ENCODE measurements at regions not wholly inside any gene's neighbourhood (a gene's known extent, or its start where the extent isn't known, plus 50 kb on each side); places are given as distances from the start of the nearest gene placed in this dataset.

- peak overlapping the region; percentile 82 for H3K27ac Mint-ChIP-seq (ENCODE audit: unreplicated experiment)
- peaks cover 3% of the 10 kb centered on the region for H3K36me3 Mint-ChIP-seq (ENCODE audit: low read depth)
- no peak for DNase-seq (ENCODE audit: low spot score)
- peaks cover 35% of the 10 kb centered on the region for H3K4me1 Mint-ChIP-seq (ENCODE audit: low read depth)
- no peak overlapping the region for H3K4me3 Mint-ChIP-seq (ENCODE audit: unreplicated experiment)
- no peaks in the 10 kb centered on the region for H3K27me3 Mint-ChIP-seq (ENCODE audit: low read depth)
- TF ChIP-seq, protein P1, sequence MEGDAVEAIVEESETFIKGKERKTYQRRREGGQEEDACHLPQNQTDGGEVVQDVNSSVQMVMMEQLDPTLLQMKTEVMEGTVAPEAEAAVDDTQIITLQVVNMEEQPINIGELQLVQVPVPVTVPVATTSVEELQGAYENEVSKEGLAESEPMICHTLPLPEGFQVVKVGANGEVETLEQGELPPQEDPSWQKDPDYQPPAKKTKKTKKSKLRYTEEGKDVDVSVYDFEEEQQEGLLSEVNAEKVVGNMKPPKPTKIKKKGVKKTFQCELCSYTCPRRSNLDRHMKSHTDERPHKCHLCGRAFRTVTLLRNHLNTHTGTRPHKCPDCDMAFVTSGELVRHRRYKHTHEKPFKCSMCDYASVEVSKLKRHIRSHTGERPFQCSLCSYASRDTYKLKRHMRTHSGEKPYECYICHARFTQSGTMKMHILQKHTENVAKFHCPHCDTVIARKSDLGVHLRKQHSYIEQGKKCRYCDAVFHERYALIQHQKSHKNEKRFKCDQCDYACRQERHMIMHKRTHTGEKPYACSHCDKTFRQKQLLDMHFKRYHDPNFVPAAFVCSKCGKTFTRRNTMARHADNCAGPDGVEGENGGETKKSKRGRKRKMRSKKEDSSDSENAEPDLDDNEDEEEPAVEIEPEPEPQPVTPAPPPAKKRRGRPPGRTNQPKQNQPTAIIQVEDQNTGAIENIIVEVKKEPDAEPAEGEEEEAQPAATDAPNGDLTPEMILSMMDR (IDR thresholded peaks at IDR 0.05) = no peak
- peaks cover 13% of the 10 kb centered on the region for H3K9me3 Mint-ChIP-seq (ENCODE audit: low read depth)
Measured at GRCh38 chr12:20120403-20120725, 248.0 kb upstream of the PDE3A start.

- TF ChIP-seq, protein P1 (IDR thresholded peaks at IDR 0.05) = peak; percentile 31
Measured at GRCh38 chr12:20122274-20122673, 246.1 kb upstream of the PDE3A start.

GRCh38 chr12:20123465-20123864 is 244.9 kb upstream of the PDE3A start:
- H3K27me3 Mint-ChIP-seq (ENCODE audit: low read depth) = no peaks in the 10 kb centered on the region
- no peaks in the 10 kb centered on the region for H3K36me3 Mint-ChIP-seq (ENCODE audit: low read depth)
- no peak for DNase-seq (ENCODE audit: low spot score)
- H3K9me3 Mint-ChIP-seq (ENCODE audit: low read depth) = no peaks in the 10 kb centered on the region
- H3K4me3 Mint-ChIP-seq (ENCODE audit: unreplicated experiment) = no peak overlapping the region
- TF ChIP-seq, protein P1 (IDR thresholded peaks at IDR 0.05) = no peak
- peaks cover 39% of the 10 kb centered on the region for H3K4me1 Mint-ChIP-seq (ENCODE audit: low read depth)
- H3K27ac Mint-ChIP-seq (ENCODE audit: unreplicated experiment) = no peak overlapping the region

More at GRCh38 chr12:20122274-20122673, 246.1 kb upstream of the PDE3A start:
- Mint-ChIP-seq H3K9me3 (ENCODE audit: low read depth) (peaks cover 2% of the 10 kb centered on the region), H3K4me1 (ENCODE audit: low read depth) (peaks cover 39% of the 10 kb centered on the region), H3K4me3 (ENCODE audit: unreplicated experiment) (no peak overlapping the region), H3K27ac (ENCODE audit: unreplicated experiment) (peak overlapping the region; percentile 58), H3K27me3 (ENCODE audit: low read depth) (no peaks in the 10 kb centered on the region), H3K36me3 (ENCODE audit: low read depth) (no peaks in the 10 kb centered on the region)
- DNase-seq (ENCODE audit: low spot score) = no peak

DNA sequence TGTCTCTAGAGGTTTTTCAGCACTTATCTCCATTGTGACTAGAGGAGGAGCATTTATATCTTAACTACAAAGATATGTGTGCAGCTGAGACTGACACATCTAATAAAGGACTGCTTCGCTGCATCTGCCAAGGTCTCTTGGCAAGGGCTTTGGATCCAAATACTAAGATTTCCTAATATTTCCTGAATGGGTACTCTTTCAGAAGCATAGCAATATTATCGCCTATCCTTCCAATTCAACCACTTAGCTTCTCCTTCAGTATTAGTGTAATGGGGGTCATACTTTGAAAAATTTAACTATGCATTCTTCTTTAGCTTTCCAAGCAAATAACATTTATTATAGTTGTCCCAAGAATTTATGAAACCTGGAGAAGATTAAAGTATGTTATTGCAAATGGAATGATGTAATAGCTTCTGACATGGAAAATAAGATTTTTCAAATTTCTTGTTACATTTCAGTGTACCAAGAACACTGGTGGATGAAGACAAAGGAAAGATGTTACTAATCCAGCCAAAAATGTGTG is 243.0 kb upstream of the PDE3A start:
- no peak overlapping the region for H3K4me3 Mint-ChIP-seq (ENCODE audit: unreplicated experiment)
- TF ChIP-seq, protein P1 (IDR thresholded peaks at IDR 0.05) = no peak
- H3K27ac Mint-ChIP-seq (ENCODE audit: unreplicated experiment) = no peak overlapping the region
- peaks cover 33% of the 10 kb centered on the region for H3K4me1 Mint-ChIP-seq (ENCODE audit: low read depth)
- DNase-seq (ENCODE audit: low spot score) = no peak
- H3K9me3 Mint-ChIP-seq (ENCODE audit: low read depth) = no peaks in the 10 kb centered on the region
- H3K36me3 Mint-ChIP-seq (ENCODE audit: low read depth) = no peaks in the 10 kb centered on the region
- no peaks in the 10 kb centered on the region for H3K27me3 Mint-ChIP-seq (ENCODE audit: low read depth)

- H3K27ac Mint-ChIP-seq (ENCODE audit: unreplicated experiment) = no peak overlapping the region
- no peaks in the 10 kb centered on the region for H3K36me3 Mint-ChIP-seq (ENCODE audit: low read depth)
- H3K4me1 Mint-ChIP-seq (ENCODE audit: low read depth) = peaks cover 21% of the 10 kb centered on the region
- H3K4me3 Mint-ChIP-seq (ENCODE audit: unreplicated experiment) = no peak overlapping the region
- DNase-seq (ENCODE audit: low spot score) = no peak
- no peaks in the 10 kb centered on the region for H3K27me3 Mint-ChIP-seq (ENCODE audit: low read depth)
- H3K9me3 Mint-ChIP-seq (ENCODE audit: low read depth) = no peaks in the 10 kb centered on the region
- TF ChIP-seq, protein P1 (IDR thresholded peaks at IDR 0.05) = no peak
Measured at GRCh38 chr12:20126601-20127000, 241.7 kb upstream of the PDE3A start.

All from chondrocyte (in vitro differentiated cells).